ENCODE measurements at regions not wholly inside any gene's neighbourhood (a gene's known extent, or its start where the extent isn't known, plus 50 kb on each side); places are given as distances from the start of the nearest gene placed in this dataset.

GRCh38 chr2:19654310-19655090, 247.3 kb downstream of the TTC32 start:
- TF ChIP-seq TARDBP (IDR thresholded peaks at IDR 0.05) (no peak), LEF1 (IDR thresholded peaks at IDR 0.05; ENCODE audit: borderline replicate concordance) (no peak), NFRKB (IDR thresholded peaks at IDR 0.05) (no peak), SP1 (IDR thresholded peaks at IDR 0.05) (no peak), PKNOX1 (IDR thresholded peaks at IDR 0.05) (no peak), BHLHE40 (IDR thresholded peaks at IDR 0.05; ENCODE audit: borderline replicate concordance) (no peak), FOXM1 (IDR thresholded peaks at IDR 0.05; ENCODE audit: borderline replicate concordance) (no peak), FOXK2 (IDR thresholded peaks at IDR 0.05) (no peak), SUZ12 (IDR thresholded peaks at IDR 0.05) (no peak), FOXA1 (IDR thresholded peaks at IDR 0.05) (no peak), ELF4 (IDR thresholded peaks at IDR 0.05) (no peak), ARNT (IDR thresholded peaks at IDR 0.05) (no peak), ZNF384 (IDR thresholded peaks at IDR 0.05) (no peak), L3MBTL2 (conservative IDR thresholded peaks at IDR 0.05) (no peak)
